SK-N-SH (cell line): ENCODE measurements at regions not wholly inside any gene's neighbourhood (a gene's known extent, or its start where the extent isn't known, plus 50 kb on each side); places are given as distances from the start of the nearest gene placed in this dataset.

ENCODE experiments used
- SMC3 ChIP-seq: IDR thresholded peaks from 2 replicates; pipeline ENCODE4 v1.6.1; 2012; ENCODE audit warnings: low read depth, low read length, improper control_type of control experiment
- TF ChIP-seq, protein P1 (sequence below): IDR thresholded peaks from 2 replicates; pipeline ENCODE4 v1.4.0; 2012; ENCODE audit warnings: low read depth, borderline replicate concordance

DNA sequence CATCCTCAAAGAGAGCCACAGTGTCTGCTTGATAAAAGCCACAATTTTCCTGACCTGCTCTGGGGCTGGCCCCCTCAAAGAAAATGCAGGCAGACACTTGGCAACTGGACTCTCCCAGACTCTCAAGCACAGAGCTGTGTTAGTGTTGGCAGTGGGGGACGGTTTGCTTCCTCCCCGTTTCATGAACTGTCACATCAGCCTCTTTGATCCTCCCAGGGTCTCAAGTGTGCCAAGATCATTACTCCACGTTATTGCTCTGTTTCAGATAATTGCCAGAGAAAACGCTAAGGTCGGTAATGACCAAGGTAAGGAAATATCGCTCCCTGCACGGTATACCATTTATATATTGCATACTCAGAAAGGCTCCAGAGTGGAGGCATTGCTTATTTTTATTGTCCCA lies 138.8 kb downstream of the NTMT2 start:
- no peak for TF ChIP-seq SMC3
- TF ChIP-seq, protein P1, sequence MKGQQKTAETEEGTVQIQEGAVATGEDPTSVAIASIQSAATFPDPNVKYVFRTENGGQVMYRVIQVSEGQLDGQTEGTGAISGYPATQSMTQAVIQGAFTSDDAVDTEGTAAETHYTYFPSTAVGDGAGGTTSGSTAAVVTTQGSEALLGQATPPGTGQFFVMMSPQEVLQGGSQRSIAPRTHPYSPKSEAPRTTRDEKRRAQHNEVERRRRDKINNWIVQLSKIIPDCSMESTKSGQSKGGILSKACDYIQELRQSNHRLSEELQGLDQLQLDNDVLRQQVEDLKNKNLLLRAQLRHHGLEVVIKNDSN: no peak
